ENCODE measurements at regions not wholly inside any gene's neighbourhood (a gene's known extent, or its start where the extent isn't known, plus 50 kb on each side); places are given as distances from the start of the nearest gene placed in this dataset.

DNA sequence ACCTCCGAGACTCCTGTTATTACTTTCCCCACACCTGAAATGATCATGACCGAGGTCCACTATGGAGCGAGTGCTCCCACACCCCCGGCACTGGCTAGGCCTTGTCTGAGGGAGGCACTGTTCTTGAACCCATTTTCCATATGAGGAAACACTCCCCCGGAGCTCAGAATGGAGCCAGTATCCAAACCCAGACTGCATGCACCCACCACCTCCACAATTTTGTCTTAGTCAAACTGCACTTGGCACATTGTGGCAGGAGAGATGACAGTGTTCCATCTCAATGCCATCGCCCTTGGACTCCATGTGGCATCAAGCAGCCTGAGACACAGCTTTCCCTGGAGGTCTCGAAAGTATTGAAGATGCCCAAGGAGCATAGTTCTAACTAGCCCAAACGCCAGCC, 154.1 kb downstream of the NUP210 start:
- DNase-seq (ENCODE audit: low spot score in 2 of 2), result no peak
- Histone ChIP-seq H3K36me3 (peaks cover 0 to 8% (median 0%) of the 10 kb centered on the region in 3 donors), H3K4me1 (no peaks in the 10 kb centered on the region), H3K4me3 (no peak overlapping the region), H3K27ac (no peak overlapping the region), H3K9me3 (peaks cover 0 to 23% (median 0%) of the 10 kb centered on the region in 4 donors), H3K27me3 (no peaks in the 10 kb centered on the region)
- TF ChIP-seq EP300 (IDR thresholded peaks at IDR 0.05), result no peak
- TF ChIP-seq, protein P1, sequence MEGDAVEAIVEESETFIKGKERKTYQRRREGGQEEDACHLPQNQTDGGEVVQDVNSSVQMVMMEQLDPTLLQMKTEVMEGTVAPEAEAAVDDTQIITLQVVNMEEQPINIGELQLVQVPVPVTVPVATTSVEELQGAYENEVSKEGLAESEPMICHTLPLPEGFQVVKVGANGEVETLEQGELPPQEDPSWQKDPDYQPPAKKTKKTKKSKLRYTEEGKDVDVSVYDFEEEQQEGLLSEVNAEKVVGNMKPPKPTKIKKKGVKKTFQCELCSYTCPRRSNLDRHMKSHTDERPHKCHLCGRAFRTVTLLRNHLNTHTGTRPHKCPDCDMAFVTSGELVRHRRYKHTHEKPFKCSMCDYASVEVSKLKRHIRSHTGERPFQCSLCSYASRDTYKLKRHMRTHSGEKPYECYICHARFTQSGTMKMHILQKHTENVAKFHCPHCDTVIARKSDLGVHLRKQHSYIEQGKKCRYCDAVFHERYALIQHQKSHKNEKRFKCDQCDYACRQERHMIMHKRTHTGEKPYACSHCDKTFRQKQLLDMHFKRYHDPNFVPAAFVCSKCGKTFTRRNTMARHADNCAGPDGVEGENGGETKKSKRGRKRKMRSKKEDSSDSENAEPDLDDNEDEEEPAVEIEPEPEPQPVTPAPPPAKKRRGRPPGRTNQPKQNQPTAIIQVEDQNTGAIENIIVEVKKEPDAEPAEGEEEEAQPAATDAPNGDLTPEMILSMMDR (IDR thresholded peaks at IDR 0.05), result no peak
- TF ChIP-seq POLR2A (IDR thresholded peaks at IDR 0.05), result no peak
- WGBS, 2 donors, result 86 to 92% methylated on average over 6 to 8 of the region's 8 CpGs

GRCh38 chr3:13265507-13265906, 154.6 kb downstream of the NUP210 start:
- 81 to 86% methylated on average over 3 of the region's 3 CpGs for WGBS, 2 donors
- Histone ChIP-seq H3K4me3 (no peak overlapping the region), H3K4me1 (no peaks in the 10 kb centered on the region), H3K27ac (no peak overlapping the region), H3K27me3 (no peaks in the 10 kb centered on the region), H3K36me3 (peaks cover 0 to 8% (median 0%) of the 10 kb centered on the region in 3 donors), H3K9me3 (peaks cover 0 to 21% (median 0%) of the 10 kb centered on the region in 4 donors)
- DNase-seq (ENCODE audit: low spot score in 2 of 2), result no peak
- TF ChIP-seq POLR2A (IDR thresholded peaks at IDR 0.05) (no peak), EP300 (IDR thresholded peaks at IDR 0.05) (no peak)
- TF ChIP-seq, protein P1 (IDR thresholded peaks at IDR 0.05), result no peak

- H3K27ac ChIP-seq, result no peak overlapping the region
- peaks cover 0 to 8% (median 0%) of the 10 kb centered on the region in 3 donors for H3K36me3 ChIP-seq
- H3K4me3 ChIP-seq, result no peak overlapping the region
- WGBS, 2 donors, result 93 to 95% methylated on average over 7 of the region's 7 CpGs
- TF ChIP-seq POLR2A (IDR thresholded peaks at IDR 0.05), result no peak
- TF ChIP-seq EP300 (IDR thresholded peaks at IDR 0.05), result no peak
- TF ChIP-seq, protein P1 (IDR thresholded peaks at IDR 0.05), result no peak
- no peaks in the 10 kb centered on the region for H3K4me1 ChIP-seq
- H3K27me3 ChIP-seq, result no peaks in the 10 kb centered on the region
- no peak for DNase-seq (ENCODE audit: low spot score in 2 of 2)
- peaks cover 0 to 16% (median 0%) of the 10 kb centered on the region in 4 donors for H3K9me3 ChIP-seq
Observed at GRCh38 chr3:13265016-13265415, 155.1 kb downstream of the NUP210 start.

GRCh38 chr3:13264468-13264795, 155.7 kb downstream of the NUP210 start:
- DNase-seq (ENCODE audit: low spot score in 2 of 2), result no peak
- H3K27me3 ChIP-seq, result no peaks in the 10 kb centered on the region
- 58 to 69% methylated on average over 9 of the region's 9 CpGs for WGBS, 2 donors
- H3K4me1 ChIP-seq, result no peaks in the 10 kb centered on the region
- no peak overlapping the region for H3K27ac ChIP-seq
- peaks cover 0 to 11% (median 0%) of the 10 kb centered on the region in 4 donors for H3K9me3 ChIP-seq
- no peak overlapping the region for H3K4me3 ChIP-seq
- H3K36me3 ChIP-seq, result peaks cover 0 to 3% (median 0%) of the 10 kb centered on the region in 3 donors
- TF ChIP-seq, protein P1 (IDR thresholded peaks at IDR 0.05), result no peak
- no peak for TF ChIP-seq EP300 (IDR thresholded peaks at IDR 0.05)

- no peaks in the 10 kb centered on the region for H3K27me3 ChIP-seq
- H3K9me3 ChIP-seq, result peaks cover 0 to 7% (median 0%) of the 10 kb centered on the region in 4 donors
- H3K36me3 ChIP-seq, result no peaks in the 10 kb centered on the region
- no peaks in the 10 kb centered on the region for H3K4me1 ChIP-seq
- no peak overlapping the region for H3K27ac ChIP-seq
- no peak overlapping the region for H3K4me3 ChIP-seq
- WGBS, 2 donors, result 59 to 68% methylated on average over 26 of the region's 26 CpGs
- DNase-seq (ENCODE audit: low spot score in 2 of 2), result no peak
- TF ChIP-seq POLR2A (IDR thresholded peaks at IDR 0.05) (no peak), EP300 (IDR thresholded peaks at IDR 0.05) (no peak)
- TF ChIP-seq, protein P1 (IDR thresholded peaks at IDR 0.05), result no peak
Observed at GRCh38 chr3:13263770-13264467, 156.2 kb downstream of the NUP210 start.
